Prostate gland (tissue), 2 donors: ENCODE measurements at regions not wholly inside any gene's neighbourhood (a gene's known extent, or its start where the extent isn't known, plus 50 kb on each side); places are given as distances from the start of the nearest gene placed in this dataset.

Experiments used
- POLR2A ChIP-seq: fragments of 450-650 bp; IDR thresholded peaks from one replicate; pipeline ENCODE4 v1.6.1; 2016; ENCODE audit warnings: antibody characterized with exemption, mild to moderate bottlenecking
- POLR2AphosphoS5 ChIP-seq: sonication (generic); formaldehyde crosslinking; IDR thresholded peaks from one replicate; pipeline ENCODE4 v1.6.1; 2017; ENCODE audit warnings: antibody characterized with exemption
- TF ChIP-seq, protein P1 (sequence below), 4 experiments: fragments of 200-600 bp in 2 of 4; fragments of 450-650 bp in 2 of 4; sonication (generic) in 2 of 4; IDR thresholded peaks; 1 replicate in 3 of 4; 2 replicates in 1 of 4; pipeline ENCODE4 v1.5.1; 2016 to 2019; ENCODE audit warnings: antibody characterized with exemption in 4 of 4, mild to moderate bottlenecking in 2 of 4, moderate library complexity in 2 of 4

DNA sequence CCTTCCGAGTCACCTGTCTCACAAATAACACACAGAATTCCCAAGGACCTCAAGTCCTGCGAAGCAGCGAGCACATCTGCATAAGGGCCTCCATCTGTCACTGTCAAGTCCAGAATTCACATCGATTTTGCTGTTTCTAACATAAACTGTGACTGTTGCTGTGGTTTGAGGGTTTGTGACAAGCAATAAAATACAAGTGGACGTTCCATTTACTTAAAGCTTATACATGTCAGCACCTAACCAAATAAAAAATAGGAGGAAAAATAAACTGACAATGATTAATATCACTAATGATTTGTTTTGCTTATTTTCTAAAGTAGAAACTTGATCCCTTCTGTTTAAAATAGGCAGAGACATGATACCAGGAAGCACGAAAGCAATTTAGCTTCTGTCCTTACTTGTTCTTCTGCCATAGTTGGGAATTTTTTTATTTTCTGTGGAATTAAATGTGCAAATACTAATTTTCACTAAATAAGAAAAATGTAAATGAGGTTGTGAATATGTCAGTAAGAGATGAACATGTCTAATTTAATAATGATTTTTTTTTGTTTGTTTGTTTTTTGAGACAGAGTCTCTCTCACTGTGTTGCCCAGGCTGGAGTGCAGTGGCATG is 279.1 kb downstream of the FGF9 start:
- TF ChIP-seq, protein P1, sequence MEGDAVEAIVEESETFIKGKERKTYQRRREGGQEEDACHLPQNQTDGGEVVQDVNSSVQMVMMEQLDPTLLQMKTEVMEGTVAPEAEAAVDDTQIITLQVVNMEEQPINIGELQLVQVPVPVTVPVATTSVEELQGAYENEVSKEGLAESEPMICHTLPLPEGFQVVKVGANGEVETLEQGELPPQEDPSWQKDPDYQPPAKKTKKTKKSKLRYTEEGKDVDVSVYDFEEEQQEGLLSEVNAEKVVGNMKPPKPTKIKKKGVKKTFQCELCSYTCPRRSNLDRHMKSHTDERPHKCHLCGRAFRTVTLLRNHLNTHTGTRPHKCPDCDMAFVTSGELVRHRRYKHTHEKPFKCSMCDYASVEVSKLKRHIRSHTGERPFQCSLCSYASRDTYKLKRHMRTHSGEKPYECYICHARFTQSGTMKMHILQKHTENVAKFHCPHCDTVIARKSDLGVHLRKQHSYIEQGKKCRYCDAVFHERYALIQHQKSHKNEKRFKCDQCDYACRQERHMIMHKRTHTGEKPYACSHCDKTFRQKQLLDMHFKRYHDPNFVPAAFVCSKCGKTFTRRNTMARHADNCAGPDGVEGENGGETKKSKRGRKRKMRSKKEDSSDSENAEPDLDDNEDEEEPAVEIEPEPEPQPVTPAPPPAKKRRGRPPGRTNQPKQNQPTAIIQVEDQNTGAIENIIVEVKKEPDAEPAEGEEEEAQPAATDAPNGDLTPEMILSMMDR (IDR thresholded peaks at IDR 0.05): no peak
- TF ChIP-seq POLR2AphosphoS5 (no peak), POLR2A (no peak)
